NT2/D1 (cell line): ENCODE measurements at regions not wholly inside any gene's neighbourhood (a gene's known extent, or its start where the extent isn't known, plus 50 kb on each side); places are given as distances from the start of the nearest gene placed in this dataset.

Experiments used
- SUZ12 ChIP-seq: IDR thresholded peaks from 2 replicates; pipeline ENCODE4 v1.6.1; 2011; ENCODE audit not compliant: insufficient read length, insufficient read depth; ENCODE audit errors: extremely low read depth
- YY1 ChIP-seq: IDR thresholded peaks from 2 replicates; pipeline ENCODE4 v1.6.1; 2011; ENCODE audit not compliant: insufficient read length, insufficient read depth
- ZNF274 ChIP-seq: IDR thresholded peaks from 2 replicates; pipeline ENCODE4 v1.6.1; 2011; ENCODE audit warnings: mild to moderate bottlenecking, low read depth, low read length

DNA sequence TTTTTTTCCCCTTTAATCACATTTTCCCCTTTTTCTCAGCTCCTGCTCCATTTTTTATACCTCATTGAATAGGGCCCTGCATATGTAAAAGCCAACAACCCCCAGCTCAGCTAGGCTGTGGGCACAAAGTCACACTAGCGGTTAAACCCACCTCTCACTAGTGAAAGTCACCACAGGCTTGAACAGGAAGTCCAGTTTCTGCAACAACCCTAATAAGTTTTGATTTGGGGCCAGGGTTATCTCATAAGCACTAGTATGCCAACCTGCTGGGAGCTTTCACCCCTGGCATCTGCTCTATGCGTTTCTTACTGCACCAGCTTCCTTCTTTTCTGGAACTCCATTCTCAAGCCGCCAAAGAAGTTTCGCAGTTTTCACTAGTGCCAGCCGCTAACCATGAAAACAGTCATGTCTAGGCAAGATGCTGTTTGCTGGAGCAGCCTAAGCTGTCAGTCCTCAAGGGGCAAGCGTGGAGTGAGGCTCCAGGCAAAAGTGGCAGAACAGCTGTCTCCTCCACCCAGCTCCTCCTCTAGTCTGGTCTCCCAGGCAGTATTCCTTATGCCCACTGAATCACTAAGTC, 197.0 kb upstream of the MEIS1 start:
- no peak for TF ChIP-seq YY1
- TF ChIP-seq ZNF274, result no peak
- no peak for TF ChIP-seq SUZ12
